HepG2 (cell line): ENCODE measurements at regions not wholly inside any gene's neighbourhood (a gene's known extent, or its start where the extent isn't known, plus 50 kb on each side); places are given as distances from the start of the nearest gene placed in this dataset.

Experiments used
- EZH2 ChIP-seq: conservative IDR thresholded peaks from 2 replicates; pipeline ENCODE4 v1.6.1; 2012; ENCODE audit warnings: mild to moderate bottlenecking, low read depth, low read length, moderate library complexity
- FOSL1 ChIP-seq: sonication (generic); formaldehyde crosslinking; IDR thresholded peaks from 2 replicates; pipeline ENCODE4 v1.9.0; 2021; ENCODE audit warnings: missing genetic modification reagents, borderline replicate concordance
- MAX ChIP-seq: IDR thresholded peaks from 2 replicates; pipeline ENCODE4 v1.6.1; 2012; ENCODE audit warnings: inconsistent platforms
- MED8 ChIP-seq: sonication (generic); formaldehyde crosslinking; IDR thresholded peaks from 2 replicates; pipeline ENCODE4 v1.8.1; 2023; ENCODE audit warnings: mild to moderate bottlenecking, missing genetic modification reagents; ENCODE audit not compliant: insufficient replicate concordance
- NFATC3 ChIP-seq: sonication (generic); formaldehyde crosslinking; IDR thresholded peaks from 2 replicates; pipeline ENCODE4 v1.5.1; 2020; ENCODE audit warnings: mild to moderate bottlenecking, missing genetic modification reagents
- PHB2 ChIP-seq: fragments of 450-650 bp; IDR thresholded peaks from 2 replicates; pipeline ENCODE4 v1.6.1; 2018; ENCODE audit not compliant: partially characterized antibody
- POLR2AphosphoS5 ChIP-seq: IDR thresholded peaks from 2 replicates; pipeline ENCODE4 v1.6.1; 2012; ENCODE audit warnings: low read depth, low read length
- RXRA ChIP-seq: sonication (generic); formaldehyde crosslinking; IDR thresholded peaks from 2 replicates; pipeline ENCODE4 v1.5.1; 2020; ENCODE audit warnings: missing genetic modification reagents
- ZFP37 ChIP-seq: sonication (generic); formaldehyde crosslinking; IDR thresholded peaks from 2 replicates; pipeline ENCODE4 v1.4.0; 2020; ENCODE audit warnings: missing genetic modification reagents, borderline replicate concordance
- ZNF713 ChIP-seq: sonication (generic); formaldehyde crosslinking; IDR thresholded peaks from 2 replicates; pipeline ENCODE4 v1.4.0; 2020; ENCODE audit warnings: mild to moderate bottlenecking, missing genetic modification reagents
- TF ChIP-seq, protein P1 (sequence below): sonication (generic); formaldehyde crosslinking; IDR thresholded peaks from 2 replicates; pipeline ENCODE4 v1.5.0; 2020; ENCODE audit warnings: mild to moderate bottlenecking, missing genetic modification reagents, moderate library complexity
- TF ChIP-seq, protein P2 (sequence below), 2 experiments: sonication (generic) in 1 of 2; formaldehyde crosslinking in 1 of 2; IDR thresholded peaks; 2 replicates each; pipeline versions ENCODE4 v1.5.1 to v1.6.1; 2011 to 2020; ENCODE audit warnings: borderline replicate concordance in 1 of 2, low read depth in 1 of 2, low read length in 1 of 2, mild to moderate bottlenecking in 1 of 2, missing genetic modification reagents in 1 of 2, moderate library complexity in 1 of 2

DNA sequence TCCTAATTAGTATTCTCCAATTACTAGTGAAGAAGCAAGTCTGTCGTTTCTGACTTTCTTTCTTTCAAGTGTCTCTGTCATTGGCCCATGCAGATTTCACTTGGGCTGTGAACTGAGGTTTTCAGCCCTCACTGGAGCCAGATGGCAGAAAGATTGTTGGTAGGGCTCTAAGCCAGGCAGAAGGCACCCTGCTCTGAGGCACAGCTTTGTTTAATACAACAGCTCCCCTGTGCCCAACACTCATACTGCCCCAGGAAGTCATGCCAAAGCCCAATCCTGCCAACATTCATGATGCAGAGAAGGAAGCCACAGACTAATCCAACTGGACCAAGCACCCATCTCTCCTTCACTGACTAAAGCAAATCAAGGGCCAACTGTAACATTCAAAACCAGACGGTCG lies 117.1 kb upstream of the FRG1 start:
- TF ChIP-seq ZNF713 (CRISPR knock-in tag) (no peak), ZFP37 (CRISPR knock-in tag) (no peak), MED8 (CRISPR knock-in tag) (no peak), PHB2 (no peak), FOSL1 (CRISPR knock-in tag) (no peak), EZH2 (no peak), POLR2AphosphoS5 (no peak), NFATC3 (no peak), RXRA (CRISPR knock-in tag) (no peak), MAX (no peak)
- TF ChIP-seq, protein P1, sequence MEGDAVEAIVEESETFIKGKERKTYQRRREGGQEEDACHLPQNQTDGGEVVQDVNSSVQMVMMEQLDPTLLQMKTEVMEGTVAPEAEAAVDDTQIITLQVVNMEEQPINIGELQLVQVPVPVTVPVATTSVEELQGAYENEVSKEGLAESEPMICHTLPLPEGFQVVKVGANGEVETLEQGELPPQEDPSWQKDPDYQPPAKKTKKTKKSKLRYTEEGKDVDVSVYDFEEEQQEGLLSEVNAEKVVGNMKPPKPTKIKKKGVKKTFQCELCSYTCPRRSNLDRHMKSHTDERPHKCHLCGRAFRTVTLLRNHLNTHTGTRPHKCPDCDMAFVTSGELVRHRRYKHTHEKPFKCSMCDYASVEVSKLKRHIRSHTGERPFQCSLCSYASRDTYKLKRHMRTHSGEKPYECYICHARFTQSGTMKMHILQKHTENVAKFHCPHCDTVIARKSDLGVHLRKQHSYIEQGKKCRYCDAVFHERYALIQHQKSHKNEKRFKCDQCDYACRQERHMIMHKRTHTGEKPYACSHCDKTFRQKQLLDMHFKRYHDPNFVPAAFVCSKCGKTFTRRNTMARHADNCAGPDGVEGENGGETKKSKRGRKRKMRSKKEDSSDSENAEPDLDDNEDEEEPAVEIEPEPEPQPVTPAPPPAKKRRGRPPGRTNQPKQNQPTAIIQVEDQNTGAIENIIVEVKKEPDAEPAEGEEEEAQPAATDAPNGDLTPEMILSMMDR (CRISPR knock-in tag): no peak
- TF ChIP-seq, protein P2, sequence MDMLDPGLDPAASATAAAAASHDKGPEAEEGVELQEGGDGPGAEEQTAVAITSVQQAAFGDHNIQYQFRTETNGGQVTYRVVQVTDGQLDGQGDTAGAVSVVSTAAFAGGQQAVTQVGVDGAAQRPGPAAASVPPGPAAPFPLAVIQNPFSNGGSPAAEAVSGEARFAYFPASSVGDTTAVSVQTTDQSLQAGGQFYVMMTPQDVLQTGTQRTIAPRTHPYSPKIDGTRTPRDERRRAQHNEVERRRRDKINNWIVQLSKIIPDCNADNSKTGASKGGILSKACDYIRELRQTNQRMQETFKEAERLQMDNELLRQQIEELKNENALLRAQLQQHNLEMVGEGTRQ (IDR thresholded peaks at IDR 0.05; ENCODE audit: low read depth, low read length): no peak
- TF ChIP-seq, protein P2 (CRISPR knock-in tag; IDR thresholded peaks at IDR 0.05; ENCODE audit: borderline replicate concordance): no peak
